GM12873 (cell line): ENCODE measurements at regions not wholly inside any gene's neighbourhood (a gene's known extent, or its start where the extent isn't known, plus 50 kb on each side); places are given as distances from the start of the nearest gene placed in this dataset.

Experiments
- CTCF ChIP-seq: IDR thresholded peaks from 2 replicates; pipeline ENCODE4 v1.5.1; 2012; ENCODE audit warnings: low read depth, mild to moderate bottlenecking, moderate library complexity, low read length, control low read depth; ENCODE audit not compliant: insufficient read depth; ENCODE audit errors: missing control alignments

GRCh38 chr15:62512904-62513303, 347.8 kb upstream of the C2CD4B start:
- no peak for TF ChIP-seq CTCF

GRCh38 chr15:62513893-62514292, 348.8 kb upstream of the C2CD4B start:
- no peak for TF ChIP-seq CTCF

GRCh38 chr15:62515696-62516395, 350.8 kb upstream of the C2CD4B start:
- no peak for TF ChIP-seq CTCF

- TF ChIP-seq CTCF: no peak
These were observed 352.5 kb upstream of the C2CD4B start for GRCh38 chr15:62517541-62517940.

- TF ChIP-seq CTCF: no peak
These were observed 354.8 kb upstream of the C2CD4B start for GRCh38 chr15:62519900-62520299.

- no peak for TF ChIP-seq CTCF
These were observed 355.8 kb upstream of the C2CD4B start for GRCh38 chr15:62520887-62521286.

- TF ChIP-seq CTCF: no peak
These were observed 356.3 kb upstream of the C2CD4B start for GRCh38 chr15:62521396-62521795.
